HG02943 (cell line): ENCODE measurements at regions not wholly inside any gene's neighbourhood (a gene's known extent, or its start where the extent isn't known, plus 50 kb on each side); places are given as distances from the start of the nearest gene placed in this dataset.

Experiments
- ATAC-seq: cut with Tn5 transposase; IDR thresholded peaks from one replicate; pipeline ENCODE4 v1.9.1; 2021; ENCODE audit warnings: mild to moderate bottlenecking, low read depth, moderate library complexity; ENCODE audit not compliant: unreplicated experiment

- no peak for ATAC-seq
Observed at GRCh38 chr3:90007778-90008499, 900.5 kb downstream of the EPHA3 start.

- no peak for ATAC-seq
Observed at GRCh38 chr3:90010341-90010740, 902.9 kb downstream of the EPHA3 start.

- no peak for ATAC-seq
Observed at GRCh38 chr3:90011131-90011530, 903.7 kb downstream of the EPHA3 start.

GRCh38 chr3:90011596-90011995 lies 904.2 kb downstream of the EPHA3 start:
- no peak for ATAC-seq

GRCh38 chr3:90011996-90012395 lies 904.6 kb downstream of the EPHA3 start:
- ATAC-seq, result no peak

GRCh38 chr3:90015688-90016356 lies 908.4 kb downstream of the EPHA3 start:
- no peak for ATAC-seq

GRCh38 chr3:90016555-90016954 lies 909.1 kb downstream of the EPHA3 start:
- no peak for ATAC-seq

- no peak for ATAC-seq
Observed at GRCh38 chr3:90018779-90019178, 911.4 kb downstream of the EPHA3 start.

- no peak for ATAC-seq
Observed at GRCh38 chr3:90025019-90025418, 917.6 kb downstream of the EPHA3 start.

- no peak for ATAC-seq
Observed at GRCh38 chr3:90026406-90026805, 919.0 kb downstream of the EPHA3 start.

- ATAC-seq, result no peak
Observed at GRCh38 chr3:90031121-90031520, 923.7 kb downstream of the EPHA3 start.

- ATAC-seq, result no peak
Observed at GRCh38 chr3:90032980-90033641, 925.7 kb downstream of the EPHA3 start.

GRCh38 chr3:90034038-90034437 lies 926.6 kb downstream of the EPHA3 start:
- no peak for ATAC-seq

GRCh38 chr3:90035643-90036042 lies 928.2 kb downstream of the EPHA3 start:
- no peak for ATAC-seq

- ATAC-seq, result no peak
Observed at GRCh38 chr3:90036939-90037469, 929.6 kb downstream of the EPHA3 start.

- no peak for ATAC-seq
Observed at GRCh38 chr3:90039994-90040393, 932.6 kb downstream of the EPHA3 start.

- ATAC-seq, result no peak
Observed at GRCh38 chr3:90040554-90040953, 933.1 kb downstream of the EPHA3 start.

GRCh38 chr3:90041995-90042394 lies 934.6 kb downstream of the EPHA3 start:
- no peak for ATAC-seq

GRCh38 chr3:90043287-90043686 lies 935.9 kb downstream of the EPHA3 start:
- no peak for ATAC-seq

GRCh38 chr3:90044084-90044816 lies 936.8 kb downstream of the EPHA3 start:
- ATAC-seq, result no peak
